HepG2 (cell line): ENCODE measurements at regions not wholly inside any gene's neighbourhood (a gene's known extent, or its start where the extent isn't known, plus 50 kb on each side); places are given as distances from the start of the nearest gene placed in this dataset.

Experiments used
- ATAC-seq: fragments of 200-7000 bp; cut with Tn5 transposase; 3 replicates; pipeline ENCODE4 v1.9.1; 2020; ENCODE audit warnings: mild to moderate bottlenecking, moderate library complexity
- BruUV-seq: library from RNA; stranded (reverse); fragments of 400-500 nt; replicated peaks from 2 replicates; lab custom pipeline; 2021; lab: Mats Ljungman, UMichigan
- CTCF ChIA-PET: fragments of 300-600 bp; formaldehyde crosslinking; extraction: SDS; loops from one replicate; lab custom pipeline; 2021; ENCODE audit warnings: low total read pairs, inconsistent platforms, low intra/inter-chr PET ratio; lab: Yijun Ruan, JAX
- POLR2A ChIA-PET: fragments of 350-600 bp; sonication (Branson Sonifier 250); formaldehyde crosslinking; loops from one replicate; lab custom pipeline; 2020; ENCODE audit warnings: antibody characterized with exemption, inconsistent platforms; lab: Yijun Ruan, JAX
- DNase-seq: peaks from one replicate; pipeline ENCODE4 v3.0.0-alpha.2; 2015; ENCODE audit warnings: low spot score
- FAIRE-seq: peaks from 3 replicates; lab custom pipeline; 2011; peaks lifted over from hg19 to GRCh38; lab: Jason Lieb, UNC
- H2AFZ ChIP-seq: one replicate; pipeline ENCODE4 v1.6.1; 2011; ENCODE audit warnings: low read length, inconsistent platforms
- H3K27ac ChIP-seq: fragments of 300-600 bp; 3 replicates; pipeline ENCODE4 v1.8.0; 2011; ENCODE audit warnings: mixed run types, mild to moderate bottlenecking, mixed read lengths, low read length, inconsistent platforms; ENCODE audit not compliant: insufficient read depth; ENCODE audit errors: extremely low read length
- H3K27me3 ChIP-seq, 2 experiments: fragments of 200-600 bp in 1 of 2; 2 replicates in 1 of 2; 3 replicates in 1 of 2; pipeline versions ENCODE4 v1.6.0 to v1.8.0; 2011; ENCODE audit warnings: low read length in 2 of 2, mild to moderate bottlenecking in 2 of 2, moderate library complexity in 2 of 2, inconsistent platforms in 1 of 2; ENCODE audit not compliant: insufficient read depth in 2 of 2, control insufficient read depth in 1 of 2
- H3K36me3 ChIP-seq, 2 experiments: fragments of 200-600 bp in 1 of 2; replicated peaks in 1 of 2; 2 replicates in 1 of 2; 3 replicates in 1 of 2; pipeline versions ENCODE4 v1.5.1 to v1.8.0; 2011; ENCODE audit warnings: low read length in 2 of 2, inconsistent platforms in 1 of 2; ENCODE audit not compliant: insufficient read depth in 2 of 2, control insufficient read depth in 1 of 2
- H3K4me1 ChIP-seq: 2 replicates; pipeline ENCODE4 v1.5.1; 2012; ENCODE audit warnings: low read length, inconsistent platforms; ENCODE audit not compliant: insufficient read depth
- H3K4me2 ChIP-seq: 2 replicates; pipeline ENCODE4 v1.6.0; 2011; ENCODE audit warnings: low read depth, low read length, inconsistent platforms
- H3K4me3 ChIP-seq, 3 experiments: fragments of 200-600 bp in 1 of 3; sonication (generic), shearing (Covaris generic) in 1 of 3; replicated peaks in 1 of 3; 2 replicates each; pipeline ENCODE4 v1.5.1; 2011 to 2016; ENCODE audit warnings: low read length in 3 of 3, inconsistent platforms in 2 of 3, low read depth in 2 of 3, mild to moderate bottlenecking in 2 of 3, control low read depth in 1 of 3, mixed read lengths in 1 of 3; ENCODE audit not compliant: insufficient read depth in 1 of 3
- H3K79me2 ChIP-seq: one replicate; pipeline ENCODE4 v1.6.1; 2011; ENCODE audit warnings: low read length, inconsistent platforms; ENCODE audit not compliant: insufficient read depth
- H3K9ac ChIP-seq: 2 replicates; pipeline ENCODE4 v1.6.0; 2011; ENCODE audit warnings: mild to moderate bottlenecking, low read depth, low read length, inconsistent platforms; ENCODE audit not compliant: insufficient read depth
- H3K9me3 ChIP-seq: 2 replicates; pipeline ENCODE4 v1.5.1; 2012; ENCODE audit warnings: mild to moderate bottlenecking, low read length
- H4K20me1 ChIP-seq: 2 replicates; pipeline ENCODE4 v1.6.0; 2011; ENCODE audit warnings: inconsistent platforms, mild to moderate bottlenecking, low read length, moderate library complexity; ENCODE audit not compliant: insufficient read depth
- AFF4 ChIP-seq: sonication (generic); formaldehyde crosslinking; IDR thresholded peaks from 2 replicates; pipeline ENCODE4 v1.4.0; 2020; ENCODE audit warnings: missing genetic modification reagents
- DNMT1 ChIP-seq: sonication (generic); formaldehyde crosslinking; IDR thresholded peaks from 2 replicates; pipeline ENCODE4 v1.5.1; 2020; ENCODE audit warnings: mild to moderate bottlenecking, missing genetic modification reagents
- ZBTB4 ChIP-seq: sonication (generic); formaldehyde crosslinking; IDR thresholded peaks from 2 replicates; pipeline ENCODE4 v1.4.0; 2020; ENCODE audit warnings: missing genetic modification reagents, mild to moderate bottlenecking, borderline replicate concordance
- ZNF460 ChIP-seq: sonication (generic); formaldehyde crosslinking; IDR thresholded peaks from 2 replicates; pipeline ENCODE4 v1.5.1; 2020; ENCODE audit warnings: missing genetic modification reagents, mild to moderate bottlenecking, borderline replicate concordance
- in situ Hi-C: cut with HindIII; loops from 2 replicates; pipeline ENCODE4 v1.10.0; 2017; ENCODE audit warnings: low pct_unique_long_range_greater_than_20kb; ENCODE audit not compliant: extremely low pct_ligation_motif_present
- intact Hi-C: fragments of 100-400 bp; cut with micrococcal nuclease; formaldehyde crosslinking; loops from one replicate; pipeline ENCODE4 v1.10.0; 2022; ENCODE audit not compliant: unreplicated experiment

DNA sequence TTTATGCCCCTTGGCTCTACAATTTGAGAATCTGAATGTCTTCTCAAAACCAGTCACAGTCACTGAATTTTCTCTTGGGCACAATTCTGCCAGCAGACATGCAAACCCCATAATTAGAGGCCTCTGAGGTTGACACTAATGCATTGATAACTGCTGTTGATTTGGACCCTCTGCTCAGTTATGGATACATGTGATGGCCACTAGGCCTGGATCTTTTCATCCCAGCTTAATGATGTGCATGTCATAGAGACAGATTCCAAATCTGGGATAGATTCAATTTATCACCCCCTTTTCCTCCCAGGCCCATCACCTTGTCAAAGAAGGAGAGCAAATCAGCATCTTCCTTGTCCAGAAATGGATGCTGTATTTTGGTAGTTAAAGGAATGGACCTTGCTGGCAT lies 92.2 kb downstream of the C11orf91 start:
- Histone ChIP-seq H3K36me3 (no peaks in the 10 kb centered on the region), H3K4me3 (no peak overlapping the region), H3K4me2 (no peak overlapping the region), H3K27me3 (peaks cover 0 to 28% of the 10 kb centered on the region in 2 experiments; a peak in 3 of 5 replicates), H3K9ac (no peak overlapping the region), H3K9me3 (no peaks in the 10 kb centered on the region), H4K20me1 (no peaks in the 10 kb centered on the region), H3K27ac (no peak overlapping the region), H2AFZ (no peak overlapping the region), H3K4me1 (no peaks in the 10 kb centered on the region), H3K79me2 (no peaks in the 10 kb centered on the region)
- POLR2A ChIA-PET: no interaction called here
- TF ChIP-seq ZNF460 (CRISPR knock-in tag): no peak
- TF ChIP-seq ZBTB4: no peak
- TF ChIP-seq DNMT1 (CRISPR knock-in tag): no peak
- no peak for TF ChIP-seq AFF4 (CRISPR knock-in tag)
- in situ Hi-C loops: no loop called here
- intact Hi-C loops: no loop called here
- ATAC-seq (no peak), DNase-seq (no peak), FAIRE-seq (no peak)
- no TSS peak for BruUV-seq
- CTCF ChIA-PET: no interaction called here
